ENCODE measurements at regions not wholly inside any gene's neighbourhood (a gene's known extent, or its start where the extent isn't known, plus 50 kb on each side); places are given as distances from the start of the nearest gene placed in this dataset.

- POLR2A ChIA-PET (ENCODE audit: partially characterized antibody): no interaction called here
- no peak overlapping the region for H3K4me2 ChIP-seq (ENCODE audit: insufficient read depth in 1 of 2, low read depth in 2 of 2, low read length in 2 of 2)
- H2AK5ac ChIP-seq (ENCODE audit: low read depth, low read length): no peak overlapping the region
- H2BK15ac ChIP-seq (ENCODE audit: low read length): no peak overlapping the region
- no peak overlapping the region for H2BK20ac ChIP-seq (ENCODE audit: low read length)
- H2BK120ac ChIP-seq (replicated peaks; ENCODE audit: low read depth, low read length): no peak overlapping the region
- no peaks in the 10 kb centered on the region; the same call in 1 of the 2 replicates for H3K23me2 ChIP-seq (ENCODE audit: low read depth, low read length)
- H3K4ac ChIP-seq (replicated peaks; ENCODE audit: insufficient read length, low read depth, low read length): no peak overlapping the region
- H4K91ac ChIP-seq (replicated peaks; ENCODE audit: insufficient read length, low read length): no peak overlapping the region
- FAIRE-seq (no peak), DNase-seq (ENCODE audit: low read depth in 1 of 2, low spot score in 2 of 2) (no peak)
- H3K9ac ChIP-seq (replicated peaks in 1 of 4; ENCODE audit: extremely low read depth in 1 of 4, low read depth in 3 of 4, low read length in 3 of 4): no peak overlapping the region
- CTCF ChIA-PET (ENCODE audit: partially characterized antibody): no interaction called here
- no peaks in the 10 kb centered on the region for H3K79me1 ChIP-seq (ENCODE audit: low read depth, low read length)
- no peak overlapping the region for H3K18ac ChIP-seq (ENCODE audit: extremely low read depth, low read length)
- no peaks in the 10 kb centered on the region for H4K20me1 ChIP-seq (replicated peaks in 1 of 2; ENCODE audit: control insufficient read depth in 1 of 2, insufficient read depth in 2 of 2, low read length in 2 of 2)
- TF ChIP-seq NRF1 (IDR thresholded peaks at IDR 0.05; ENCODE audit: low read depth, low read length) (no peak), FOSL1 (IDR thresholded peaks at IDR 0.05; ENCODE audit: insufficient read depth, low read depth, low read length) (no peak), TBP (IDR thresholded peaks at IDR 0.05; ENCODE audit: low read depth, low read length) (no peak), CREB1 (IDR thresholded peaks at IDR 0.05) (no peak), JUN (IDR thresholded peaks at IDR 0.05; ENCODE audit: low read depth, low read length) (no peak), RFX5 (IDR thresholded peaks at IDR 0.05; ENCODE audit: borderline replicate concordance, low read depth, low read length) (no peak), KDM1A (IDR thresholded peaks at IDR 0.05; ENCODE audit: borderline replicate concordance, low read length) (no peak), TAF1 (IDR thresholded peaks at IDR 0.05; ENCODE audit: low read depth, low read length) (no peak)
- H3K23ac ChIP-seq (ENCODE audit: insufficient read length): no peak overlapping the region
- no peaks in the 10 kb centered on the region for H3K4me1 ChIP-seq (replicated peaks in 1 of 4; ENCODE audit: control insufficient read depth in 3 of 4, insufficient read depth in 4 of 4, low read length in 3 of 4)
- WGBS, 2 experiments (ENCODE audit: extremely low coverage in 1 of 2, insufficient coverage in 1 of 2, insufficient read length in 1 of 2, insufficient replicate concordance in 2 of 2, low coverage in 1 of 2, low lambda C conversion rate in 2 of 2, missing lambda C conversion rate in 1 of 2): 88% methylated on average over 4 of the region's 4 CpGs; no CpG with 5 or more reads in 1 of the 2 experiments
- no peak overlapping the region for H2AFZ ChIP-seq (ENCODE audit: low read length)
- no peak overlapping the region for H3K27ac ChIP-seq (ENCODE audit: low read depth, low read length)
- no peaks in the 10 kb centered on the region for H3K27me3 ChIP-seq (replicated peaks in 1 of 4; ENCODE audit: control insufficient read depth in 3 of 4, extremely low read depth in 1 of 4, insufficient read depth in 3 of 4, low read length in 3 of 4)
- no peak overlapping the region for H3K14ac ChIP-seq (ENCODE audit: insufficient read length)
- H3K56ac ChIP-seq (replicated peaks; ENCODE audit: insufficient read length, low read depth, low read length): no peak overlapping the region
- no peak overlapping the region for H4K8ac ChIP-seq (ENCODE audit: extremely low read depth, insufficient read depth, low read length)
- H3K36me3 ChIP-seq (ENCODE audit: control insufficient read depth in 2 of 4, insufficient read depth in 4 of 4, low read length in 3 of 4): no peaks in the 10 kb centered on the region
- no peak overlapping the region for H3K4me3 ChIP-seq (ENCODE audit: extremely low read depth in 1 of 4, insufficient read depth in 2 of 4, low read depth in 3 of 4, low read length in 4 of 4)
- H2BK5ac ChIP-seq (ENCODE audit: low read depth, low read length): no peak overlapping the region
- H3K9me3 ChIP-seq (ENCODE audit: insufficient read depth in 2 of 2, low read depth in 1 of 2, low read length in 1 of 2): peaks cover 0 to 7% of the 10 kb centered on the region in 2 experiments; a peak in 1 of 4 replicates
- no peak overlapping the region for H2BK12ac ChIP-seq (ENCODE audit: low read depth, low read length)
- no peak overlapping the region for H4K5ac ChIP-seq (ENCODE audit: insufficient read length, low read depth, low read length)
- H3K79me2 ChIP-seq (ENCODE audit: control insufficient read depth in 1 of 2, insufficient read depth in 2 of 2, low read length in 2 of 2): no peaks in the 10 kb centered on the region
Measured at GRCh38 chr18:55663891-55664290, 75.9 kb upstream of the TCF4 start.

Measured in H1 (cell line).